ENCODE measurements at regions not wholly inside any gene's neighbourhood (a gene's known extent, or its start where the extent isn't known, plus 50 kb on each side); places are given as distances from the start of the nearest gene placed in this dataset.

DNA sequence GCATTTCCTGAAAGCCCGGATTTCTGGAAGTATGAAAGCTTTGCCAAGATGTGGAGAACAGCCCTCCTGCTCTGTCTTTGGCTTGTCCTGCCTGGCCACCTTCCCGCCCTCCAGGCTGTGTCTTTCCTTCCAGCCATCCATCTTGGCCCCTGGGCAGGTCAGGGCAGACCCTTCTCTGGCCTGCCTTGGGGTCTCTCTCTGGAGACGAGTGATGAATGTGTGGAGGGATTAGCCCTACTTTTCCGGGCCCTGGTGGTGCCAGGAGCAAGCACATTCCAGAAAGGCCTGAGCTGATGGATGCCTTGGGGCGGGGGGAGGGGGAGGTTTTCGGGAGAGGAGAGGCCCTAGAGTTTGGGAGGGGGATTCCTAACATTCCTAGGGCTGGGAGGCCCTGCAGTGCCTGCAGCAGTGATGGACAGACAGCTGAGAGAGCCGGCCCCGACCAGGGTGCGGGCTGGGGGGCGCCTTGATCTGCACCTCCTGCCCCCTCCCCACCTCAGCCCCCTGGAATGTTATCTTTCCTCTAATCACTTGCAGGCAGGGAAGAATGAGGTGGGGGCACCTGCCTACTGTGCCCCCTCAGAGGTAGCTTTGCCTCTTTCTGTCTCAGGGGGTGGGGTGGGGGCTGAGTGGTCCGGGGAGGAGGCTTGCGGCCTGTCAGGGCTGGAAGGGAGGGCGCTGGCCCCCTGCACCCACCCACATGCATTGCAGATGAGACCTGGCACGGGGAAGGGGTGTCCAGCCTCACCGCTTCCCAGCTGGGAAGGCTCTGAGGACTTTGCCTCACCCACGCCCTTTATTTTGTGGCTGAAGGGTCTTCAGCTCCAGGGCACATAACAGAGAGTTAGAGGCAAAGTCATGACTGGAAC is 156.2 kb downstream of the DDX1 start (continued):
- TF ChIP-seq, protein P1, sequence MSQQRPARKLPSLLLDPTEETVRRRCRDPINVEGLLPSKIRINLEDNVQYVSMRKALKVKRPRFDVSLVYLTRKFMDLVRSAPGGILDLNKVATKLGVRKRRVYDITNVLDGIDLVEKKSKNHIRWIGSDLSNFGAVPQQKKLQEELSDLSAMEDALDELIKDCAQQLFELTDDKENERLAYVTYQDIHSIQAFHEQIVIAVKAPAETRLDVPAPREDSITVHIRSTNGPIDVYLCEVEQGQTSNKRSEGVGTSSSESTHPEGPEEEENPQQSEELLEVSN (IDR thresholded peaks at IDR 0.05) = peak; percentile 63; the same call in 1 of the 2 replicates
- TF ChIP-seq SP1 (IDR thresholded peaks at IDR 0.05; ENCODE audit: low read depth, low read length) (peak; percentile 81), RNF2 (IDR thresholded peaks at IDR 0.05; ENCODE audit: borderline replicate concordance, low read depth, low read length, missing control alignments, poor library complexity, severe bottlenecking) (no peak), SP4 (IDR thresholded peaks at IDR 0.05; ENCODE audit: low read length) (no peak), RXRA (IDR thresholded peaks at IDR 0.05; ENCODE audit: insufficient read depth, low read depth, low read length) (no peak), CHD1 (IDR thresholded peaks at IDR 0.05; ENCODE audit: low read depth, low read length) (no peak), SIN3A (conservative IDR thresholded peaks at IDR 0.05 in 1 of 2, IDR thresholded peaks at IDR 0.05 in 1 of 2; ENCODE audit: low read depth in 1 of 2, low read length in 2 of 2) (no peak), SIX5 (IDR thresholded peaks at IDR 0.05; ENCODE audit: low read depth, low read length) (no peak), CHD2 (IDR thresholded peaks at IDR 0.05; ENCODE audit: low read length) (0 out of 2 replicates have a peak, but pooled peaks have one; percentile 42), POLR2AphosphoS5 (IDR thresholded peaks at IDR 0.05; ENCODE audit: low read depth, low read length) (no peak; the same call in 1 of the 2 replicates), TAF1 (IDR thresholded peaks at IDR 0.05; ENCODE audit: low read depth, low read length) (peak; percentile 52), ASH2L (IDR thresholded peaks at IDR 0.05; ENCODE audit: low read length) (peak; percentile 88)
- TF ChIP-seq, protein P2, sequence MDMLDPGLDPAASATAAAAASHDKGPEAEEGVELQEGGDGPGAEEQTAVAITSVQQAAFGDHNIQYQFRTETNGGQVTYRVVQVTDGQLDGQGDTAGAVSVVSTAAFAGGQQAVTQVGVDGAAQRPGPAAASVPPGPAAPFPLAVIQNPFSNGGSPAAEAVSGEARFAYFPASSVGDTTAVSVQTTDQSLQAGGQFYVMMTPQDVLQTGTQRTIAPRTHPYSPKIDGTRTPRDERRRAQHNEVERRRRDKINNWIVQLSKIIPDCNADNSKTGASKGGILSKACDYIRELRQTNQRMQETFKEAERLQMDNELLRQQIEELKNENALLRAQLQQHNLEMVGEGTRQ (IDR thresholded peaks at IDR 0.05; ENCODE audit: low read length) = no peak
